Right renal pelvis (tissue), 4 donors: ENCODE measurements at regions not wholly inside any gene's neighbourhood (a gene's known extent, or its start where the extent isn't known, plus 50 kb on each side); places are given as distances from the start of the nearest gene placed in this dataset.
"Not testable (repeated sequence)": the region's sequence is repeated elsewhere in the genome, so short reads cannot be mapped to it uniquely, and the experiment has no call there.

Source experiments
- DNase-seq, 4 donors: peaks; one replicate each; pipeline ENCODE4 v3.0.0-alpha.2; 2013; ENCODE audit warnings: low read depth in 4 of 4, low spot score in 3 of 4, missing footprints in 1 of 4

DNA sequence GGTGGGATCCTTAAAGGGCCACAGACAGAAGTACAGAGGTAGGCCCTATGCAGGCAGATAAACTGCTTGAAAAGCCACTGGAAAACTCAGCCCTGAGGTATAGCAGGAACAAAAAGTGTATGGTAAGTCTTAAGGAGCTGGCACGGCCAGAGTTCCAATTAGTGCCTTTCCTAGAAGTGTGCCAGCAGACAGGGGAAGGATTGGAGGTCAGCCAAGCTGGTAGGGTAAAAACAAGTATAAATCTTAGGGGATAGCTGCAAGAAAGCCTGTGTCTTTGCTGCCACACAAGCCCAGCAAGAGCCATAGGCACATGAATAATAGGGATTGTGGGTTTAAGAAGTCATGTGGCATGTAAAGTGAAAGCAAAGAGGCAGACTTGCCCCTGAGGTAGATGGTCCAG lies 582.5 kb downstream of the PLOD2 start:
- DNase-seq, result no peak

DNA sequence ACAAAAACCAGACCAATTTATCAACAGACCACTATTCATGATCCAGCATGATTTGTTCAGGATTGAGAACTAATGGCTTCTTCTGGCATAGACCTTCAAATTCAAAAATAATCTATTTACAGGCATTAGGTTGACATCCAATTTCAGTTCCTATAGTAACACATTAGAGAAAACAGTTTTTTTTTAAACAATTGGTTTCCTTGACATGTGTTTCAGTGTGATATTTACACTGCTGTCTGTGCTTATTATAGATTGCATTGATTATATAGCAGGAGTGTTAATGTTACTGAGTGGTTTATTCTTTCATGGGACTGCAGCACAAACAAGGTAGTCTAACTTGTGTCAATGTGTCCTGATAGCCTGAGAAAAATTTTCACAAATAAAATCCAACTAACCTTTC lies 579.3 kb downstream of the PLOD2 start:
- no peak for DNase-seq

DNA sequence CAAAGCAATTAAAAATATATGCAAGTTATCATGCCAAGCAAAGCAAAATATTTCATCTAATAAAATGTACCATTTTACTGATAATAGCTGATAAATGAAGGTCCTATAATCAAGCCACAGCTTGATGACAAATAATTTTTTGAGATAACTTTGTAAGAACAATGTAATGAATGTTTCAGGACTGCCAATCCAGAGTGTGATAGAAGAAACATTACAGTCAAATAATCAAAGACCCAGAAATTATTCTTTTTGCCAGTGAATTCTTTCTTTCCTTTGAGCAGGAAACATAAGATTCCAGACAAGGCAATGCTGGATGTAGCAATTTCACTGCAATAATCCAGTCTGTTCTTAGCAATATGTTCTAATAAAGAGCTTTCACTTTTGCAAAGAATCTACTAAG lies 556.1 kb downstream of the PLOD2 start:
- DNase-seq, result no peak

DNA sequence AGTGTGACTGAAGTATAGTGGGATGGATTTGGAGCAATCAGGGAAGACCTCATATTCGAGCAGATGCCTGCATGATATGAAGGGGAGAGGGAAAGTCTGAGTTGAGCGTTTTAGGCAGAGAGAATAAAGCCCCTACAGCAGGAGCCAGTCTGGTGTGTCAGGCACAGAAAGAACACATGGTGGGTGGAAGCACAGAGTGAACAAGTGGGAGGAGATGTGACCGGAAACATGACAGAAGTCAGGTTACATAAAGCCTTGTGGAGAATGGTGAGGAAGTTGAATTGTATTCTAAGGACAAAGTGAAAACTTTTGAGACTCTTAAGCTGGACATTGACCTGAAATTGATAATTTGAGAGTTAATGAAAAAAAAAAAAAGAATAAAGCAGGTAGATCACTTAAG lies 541.0 kb downstream of the PLOD2 start:
- no peak for DNase-seq

DNA sequence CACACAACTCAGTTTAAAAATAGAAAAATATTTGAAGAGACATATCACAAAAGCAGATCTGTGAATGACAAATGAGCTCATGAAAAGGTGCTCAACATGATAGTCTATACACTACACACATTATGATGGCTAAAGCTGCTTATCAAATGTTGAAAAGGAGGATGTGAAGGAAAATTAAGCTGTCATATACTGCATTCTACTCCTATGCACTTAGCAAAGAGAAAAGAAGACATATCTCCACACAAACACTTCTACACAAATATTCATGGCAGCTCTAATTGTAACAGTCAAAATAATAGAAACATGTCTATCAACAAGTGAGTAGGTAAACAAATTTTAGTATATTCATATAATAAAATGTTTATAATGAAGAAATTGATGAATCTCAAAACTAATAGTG lies 540.5 kb downstream of the PLOD2 start:
- no peak for DNase-seq

DNA sequence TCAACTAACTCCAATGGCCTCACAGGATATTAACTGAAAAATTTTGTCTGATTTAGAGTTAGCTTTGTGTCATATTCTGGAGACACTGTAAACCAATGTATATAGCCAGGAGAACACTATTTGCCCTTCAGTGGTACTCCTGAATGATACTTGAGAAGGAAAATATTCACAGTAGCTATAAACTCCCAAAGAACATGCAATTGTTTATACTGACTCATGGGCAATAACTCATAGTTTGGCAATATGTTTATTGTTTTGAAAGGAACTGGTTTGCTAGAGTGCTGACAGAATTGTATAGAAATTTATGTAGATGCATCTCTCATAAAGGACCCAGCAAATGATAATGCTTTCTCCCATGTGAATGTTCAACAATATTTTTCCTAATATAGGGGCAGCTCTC lies 537.6 kb downstream of the PLOD2 start:
- no peak for DNase-seq

DNA sequence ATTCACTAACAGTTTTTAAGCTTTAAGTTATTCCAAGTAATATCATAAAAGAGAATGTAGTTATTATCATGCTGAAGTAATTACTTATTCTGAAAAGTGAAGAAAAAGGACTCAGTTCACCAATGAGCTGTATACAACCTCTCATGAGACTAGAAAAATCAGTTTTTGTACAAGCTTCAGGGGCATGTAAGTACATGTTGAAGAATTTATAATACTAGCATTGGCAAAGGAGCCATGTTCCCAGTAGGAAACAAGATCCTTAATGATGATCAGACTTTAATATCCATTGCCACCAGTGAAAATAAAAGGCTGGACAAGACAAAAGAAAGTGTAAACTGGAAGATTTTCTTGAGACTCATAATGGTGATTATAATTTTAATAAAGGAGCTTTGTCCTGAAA lies 532.8 kb downstream of the PLOD2 start:
- DNase-seq, result no peak

DNA sequence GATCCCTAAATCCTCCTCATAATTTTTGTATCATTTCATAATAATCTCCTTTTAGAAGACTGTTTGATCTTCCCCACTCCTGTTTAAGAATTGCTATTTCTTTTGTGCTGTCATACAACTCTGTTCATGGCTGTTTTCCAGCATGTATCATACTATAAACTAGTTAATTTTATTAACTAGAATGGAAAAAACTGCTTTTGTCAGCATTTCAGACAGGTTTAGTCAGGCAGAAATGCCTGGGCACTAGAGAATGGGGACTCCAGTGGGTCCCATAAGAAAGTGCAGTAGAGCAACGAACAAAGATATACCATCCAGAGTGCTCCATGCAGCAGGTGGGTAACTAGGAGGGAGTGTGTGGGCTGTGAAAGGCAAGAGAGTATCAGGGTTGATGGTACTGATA lies 523.9 kb downstream of the PLOD2 start:
- DNase-seq, result no peak

DNA sequence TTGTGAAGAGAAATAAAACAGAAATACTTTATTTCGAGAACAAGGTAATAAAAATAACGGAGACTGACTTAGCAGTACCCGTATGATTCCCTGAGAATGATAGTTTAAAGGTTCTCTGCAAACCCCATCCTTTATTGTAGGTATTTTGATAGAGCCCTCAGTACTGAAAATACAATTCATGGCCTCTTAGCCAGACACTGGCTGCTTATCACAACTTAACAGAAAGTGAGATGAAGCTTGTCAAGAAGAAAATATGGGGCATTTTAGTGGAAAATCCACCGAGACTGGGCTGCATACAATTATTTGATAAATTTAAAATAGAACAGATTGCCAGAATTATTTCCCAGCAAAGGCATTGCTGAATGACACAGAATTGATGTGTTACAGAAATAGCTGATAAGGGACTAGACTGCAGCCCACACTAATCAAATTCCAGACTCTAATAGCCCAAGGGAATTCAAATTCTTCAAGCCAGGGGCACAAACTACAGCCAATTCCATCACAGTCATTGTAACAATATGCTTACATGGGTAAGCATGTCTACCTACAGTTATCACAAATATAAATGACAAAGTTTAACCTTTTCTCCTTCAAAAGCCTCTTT lies 521.9 kb downstream of the PLOD2 start:
- DNase-seq, result no peak

DNA sequence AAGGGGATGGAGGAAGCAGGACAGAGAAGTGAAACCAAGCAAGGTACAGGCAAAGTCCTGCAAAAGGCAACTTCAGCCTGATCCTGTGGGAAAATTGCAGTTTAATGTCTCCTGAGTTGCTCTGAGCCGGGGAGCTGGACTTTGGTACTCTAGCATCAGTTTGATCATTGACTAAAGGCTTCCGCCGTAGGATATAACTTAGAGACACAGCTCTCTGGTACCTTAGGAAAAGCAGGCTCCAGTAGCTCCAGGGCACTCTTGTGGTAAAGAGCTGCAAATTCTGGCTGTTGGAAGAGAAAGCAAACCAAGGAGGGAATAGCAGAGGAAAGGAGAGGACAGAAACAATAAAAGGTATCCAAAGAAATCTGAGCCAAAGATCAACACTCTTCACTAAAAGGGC lies 521.1 kb downstream of the PLOD2 start:
- peak in 3 of 4 donors; percentile 3 to 20 (median 12) for DNase-seq

DNA sequence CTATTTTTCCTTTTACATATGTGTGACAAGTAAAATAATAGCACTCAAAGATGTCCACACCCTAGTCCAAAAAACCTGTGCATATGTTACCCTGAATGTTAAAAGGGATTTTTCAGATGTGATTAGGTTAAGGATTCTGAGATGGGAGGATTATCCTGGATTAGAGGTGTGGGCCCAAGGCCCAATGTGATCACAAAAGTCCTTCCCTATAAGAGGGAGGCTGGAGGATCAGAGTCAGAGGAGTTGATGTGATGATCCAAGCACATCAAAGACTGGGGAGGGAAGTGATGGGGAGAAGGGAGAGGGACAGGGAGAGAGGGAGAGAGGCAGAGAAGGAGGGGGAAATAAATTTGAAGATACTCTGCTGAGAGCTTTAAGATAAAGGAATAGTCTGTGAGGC lies 512.6 kb downstream of the PLOD2 start:
- no peak for DNase-seq

DNA sequence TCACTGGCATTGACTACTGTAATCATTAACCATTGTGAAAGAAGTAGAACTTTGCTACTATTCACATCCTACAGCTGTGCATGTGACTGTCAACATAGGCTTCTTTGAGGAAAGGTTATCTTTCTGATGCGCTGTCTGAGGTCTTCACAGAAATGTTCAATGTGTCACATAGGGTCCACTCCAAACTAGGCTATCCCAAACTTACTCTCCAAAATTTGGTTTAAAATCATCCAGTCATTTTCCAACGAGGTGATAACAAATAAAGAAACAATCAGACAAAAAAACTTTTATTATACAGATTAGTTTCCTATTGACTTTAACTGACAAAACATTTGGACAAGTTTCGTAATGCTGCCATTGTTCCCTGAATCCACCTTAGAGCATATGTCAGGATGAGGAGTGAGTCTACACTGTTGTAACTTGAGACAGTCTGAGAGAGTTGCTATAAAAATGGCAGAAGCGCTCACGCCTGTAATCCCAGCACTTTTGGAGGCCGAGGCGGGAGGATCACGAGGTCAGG lies 511.6 kb downstream of the PLOD2 start:
- DNase-seq, result no peak

DNA sequence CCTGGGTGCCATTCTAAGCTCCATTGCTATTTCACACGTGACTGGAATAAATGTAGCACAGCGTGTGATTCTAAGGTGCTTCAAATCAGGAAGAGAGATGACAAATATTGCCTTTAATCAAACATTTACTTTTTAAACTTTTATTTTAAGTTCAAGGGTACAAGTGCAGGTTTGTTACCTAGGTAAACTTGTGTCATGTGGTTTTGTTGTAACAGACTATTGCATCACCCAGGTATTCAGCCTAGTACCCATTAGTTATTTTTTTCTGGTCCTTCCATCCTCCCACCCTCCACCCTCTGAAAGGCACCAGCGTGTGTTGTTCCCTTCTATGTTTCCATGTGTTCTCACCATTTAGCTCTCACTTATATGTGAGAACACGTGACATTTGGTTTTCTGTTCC lies 510.8 kb downstream of the PLOD2 start:
- DNase-seq, result no peak

DNA sequence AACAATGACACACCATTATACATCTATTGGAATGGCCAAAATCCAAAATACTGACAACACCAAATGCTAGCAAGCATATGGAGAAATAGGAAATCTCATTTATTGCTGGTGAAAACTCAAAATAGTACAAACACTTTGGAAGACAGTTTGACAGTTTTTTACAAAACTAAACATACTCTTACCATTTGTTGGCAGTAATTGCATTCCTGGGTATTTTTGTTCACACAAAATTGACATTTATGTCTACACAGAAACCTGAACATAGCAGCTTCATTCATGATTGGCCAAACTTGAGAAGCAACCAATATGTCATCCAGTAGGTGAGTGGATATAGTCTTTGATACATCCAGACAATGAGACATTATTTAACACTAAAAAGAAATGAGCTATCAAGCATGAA lies 489.9 kb downstream of the PLOD2 start:
- no peak for DNase-seq

DNA sequence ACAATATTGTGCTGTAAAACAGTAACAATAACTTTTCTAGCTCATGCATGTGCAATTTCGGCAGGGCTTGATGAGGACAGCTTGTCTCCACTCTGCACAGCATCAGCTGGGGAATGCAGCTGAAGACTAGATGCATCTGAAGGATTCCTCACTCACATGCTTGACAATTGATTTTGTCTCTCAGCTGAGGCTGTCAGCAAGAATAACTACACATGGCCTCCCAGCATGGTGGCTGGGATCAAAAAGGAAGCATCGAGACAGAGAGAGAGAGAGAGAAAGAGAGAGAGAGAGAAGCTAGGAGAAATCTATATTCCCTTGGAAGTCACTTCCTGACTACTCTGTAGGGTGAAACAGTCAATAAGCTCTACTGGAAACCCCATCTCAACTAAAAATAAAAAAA lies 487.1 kb downstream of the PLOD2 start:
- DNase-seq, result no peak

DNA sequence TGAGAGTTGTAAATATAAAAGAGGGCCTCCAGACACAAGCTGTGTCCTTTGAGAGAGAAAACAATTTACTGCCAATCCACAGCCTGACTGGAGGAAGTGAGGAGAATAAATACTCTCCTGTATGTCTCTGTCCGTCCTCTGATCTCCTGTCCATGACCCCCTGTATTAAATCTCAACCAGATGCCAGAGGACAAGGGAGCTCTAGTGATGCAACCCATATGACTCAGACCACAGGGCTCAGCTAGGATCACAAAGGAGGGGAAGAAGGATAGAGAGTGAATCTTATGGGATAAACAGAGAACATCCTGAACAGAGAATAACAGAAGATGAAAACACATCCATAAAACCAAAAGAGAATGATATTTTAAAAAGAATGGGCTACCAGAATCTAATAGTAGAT lies 482.6 kb downstream of the PLOD2 start:
- DNase-seq, result no peak

DNA sequence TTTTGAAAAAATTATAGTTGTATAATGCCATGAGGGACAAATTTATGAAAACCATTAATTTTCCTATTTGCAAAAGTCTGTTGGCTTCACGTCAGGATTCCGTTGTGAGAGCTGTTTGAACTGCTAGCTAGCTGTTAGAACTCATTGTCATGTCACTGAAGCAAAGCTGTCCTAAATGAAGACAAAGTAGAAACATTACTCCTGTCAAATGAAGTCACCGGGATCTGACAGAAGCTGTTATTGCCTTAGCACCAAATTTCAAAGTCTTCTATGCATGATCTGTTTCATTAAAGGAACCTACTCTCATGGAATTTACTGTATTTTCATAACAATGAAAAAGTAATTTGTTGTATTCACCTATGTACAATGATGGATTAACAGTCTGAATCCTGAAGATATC lies 479.8 kb downstream of the PLOD2 start:
- no peak for DNase-seq

DNA sequence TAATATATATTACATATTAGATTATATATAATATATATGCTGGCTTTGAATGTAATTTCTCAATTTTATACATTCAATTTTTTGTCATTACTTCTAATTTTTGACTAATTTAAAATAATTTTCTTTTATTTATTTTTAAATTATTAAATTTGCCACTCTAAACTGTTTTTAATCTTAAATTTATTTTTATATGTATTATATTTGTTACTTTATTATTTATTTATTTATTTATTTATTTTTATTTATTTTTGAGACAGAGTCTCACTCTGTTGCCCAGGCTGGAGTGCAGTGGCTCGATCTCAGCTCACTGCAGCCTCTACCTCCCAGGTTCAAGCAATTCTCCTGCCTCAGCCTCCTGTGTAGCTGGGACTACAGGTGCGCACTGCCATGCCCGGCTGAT lies 473.0 kb downstream of the PLOD2 start:
- not testable (repeated sequence) for DNase-seq

DNA sequence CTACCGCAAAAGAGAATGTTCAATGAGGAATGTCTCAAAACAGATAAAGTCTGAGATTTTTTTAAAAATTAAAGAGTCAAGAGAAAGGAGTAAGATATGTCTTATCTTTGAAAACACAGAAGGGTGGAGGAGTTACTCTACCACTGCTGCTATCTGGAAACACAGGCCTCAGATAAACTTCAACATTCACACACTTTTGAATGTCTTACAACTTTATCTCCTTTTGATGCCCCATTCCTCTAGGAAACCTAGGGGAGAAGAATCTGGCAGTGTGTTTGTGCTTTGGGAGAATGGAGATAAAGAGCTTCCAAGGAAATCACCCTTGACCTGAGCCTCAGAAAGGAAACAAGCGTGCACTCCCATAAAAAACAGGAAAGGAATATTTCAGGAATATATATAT lies 468.2 kb downstream of the PLOD2 start:
- no peak for DNase-seq

DNA sequence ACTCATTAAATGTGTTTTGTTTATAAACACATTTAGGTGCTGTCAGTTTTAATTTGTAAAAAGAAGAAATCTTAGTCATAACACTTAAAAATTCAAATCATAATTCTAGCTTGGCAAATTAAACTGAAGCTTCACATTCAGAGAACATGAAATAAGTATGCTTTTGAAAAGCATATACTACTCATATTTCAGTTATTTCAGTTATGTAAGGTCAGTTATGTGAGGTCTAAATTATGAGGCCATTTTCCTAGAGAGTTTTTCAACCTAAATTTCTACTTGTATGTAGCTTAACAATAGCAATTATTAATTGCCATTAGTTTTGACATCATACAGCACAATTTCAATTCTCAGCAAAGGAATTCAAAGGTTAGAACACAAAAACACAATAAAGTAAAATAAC lies 465.0 kb downstream of the PLOD2 start:
- no peak for DNase-seq

DNA sequence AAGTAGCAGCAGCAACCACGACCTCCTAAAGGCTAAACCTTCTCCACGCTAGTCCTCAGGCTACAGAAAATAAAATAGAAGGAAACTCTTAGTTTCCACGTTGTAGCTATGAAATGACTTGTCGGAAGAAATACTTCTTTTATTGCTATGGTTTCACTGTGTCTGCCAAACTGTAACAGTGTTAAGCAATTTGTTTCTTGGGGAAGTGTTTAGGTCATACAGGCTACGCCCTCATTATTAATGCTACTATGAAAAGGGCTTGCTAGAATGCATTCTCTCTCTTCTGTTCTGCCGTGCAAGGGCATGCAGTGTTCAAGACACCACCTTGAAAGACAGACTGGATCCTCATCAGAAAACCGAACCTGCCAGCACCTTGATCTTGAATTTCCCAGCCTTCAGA lies 462.7 kb downstream of the PLOD2 start:
- no peak for DNase-seq

DNA sequence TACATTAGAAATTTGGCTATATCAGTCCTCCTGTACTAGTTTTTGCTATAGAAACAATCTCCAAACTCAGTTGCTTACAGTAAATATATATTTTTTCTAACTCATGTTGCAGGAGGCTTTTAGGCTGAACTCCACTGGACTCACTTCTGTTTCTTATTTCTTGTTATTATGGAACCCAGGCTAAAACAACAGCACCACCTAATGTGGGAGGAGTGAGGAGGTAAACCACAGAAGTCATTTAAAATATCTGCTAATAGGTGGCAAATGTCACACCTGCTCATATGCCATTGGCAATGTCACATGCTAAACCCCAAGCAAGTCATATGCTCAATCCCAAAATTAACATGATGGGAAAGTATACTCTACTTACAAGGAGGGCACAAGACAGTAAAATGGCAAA lies 462.2 kb downstream of the PLOD2 start:
- no peak for DNase-seq

DNA sequence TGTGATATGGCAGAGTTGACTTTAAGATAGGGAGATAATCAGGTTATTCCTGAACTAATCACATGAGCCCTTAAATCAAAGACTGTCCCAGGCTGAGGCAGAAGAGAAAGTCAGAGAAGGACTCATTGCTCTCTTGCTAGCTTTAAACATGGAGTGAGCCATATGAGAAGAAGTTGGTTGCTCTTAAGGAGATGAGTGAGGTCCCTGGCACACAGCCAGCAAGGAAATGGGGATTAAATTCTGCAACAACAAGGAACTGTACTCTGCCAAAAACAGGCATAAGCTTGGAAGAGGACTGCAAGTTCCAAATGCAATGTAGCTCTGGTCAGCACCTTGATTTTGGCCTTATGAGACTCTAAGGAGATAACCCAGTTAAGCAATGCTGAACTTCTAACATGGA lies 457.0 kb downstream of the PLOD2 start:
- no peak for DNase-seq
